Stomach (tissue), 8 donors: ENCODE measurements at regions not wholly inside any gene's neighbourhood (a gene's known extent, or its start where the extent isn't known, plus 50 kb on each side); places are given as distances from the start of the nearest gene placed in this dataset.

Experiments used
- DNase-seq, 2 donors: peaks; one replicate each; pipeline versions ENCODE4 v3.0.0 to v3.0.0-alpha.2; 2013 to 2019
- H3K27ac ChIP-seq, 5 donors: fragments of 200-600 bp in 4 of 5; sonication (generic) in 4 of 5; one replicate each; pipeline ENCODE4 v1.5.1; 2013 to 2019; ENCODE audit warnings: mild to moderate bottlenecking in 1 of 5, moderate library complexity in 1 of 5
- H3K27me3 ChIP-seq, 3 donors: fragments of 200-600 bp; sonication (generic); one replicate each; pipeline ENCODE4 v1.5.1; 2017 to 2019; ENCODE audit warnings: mixed run types in 1 of 3
- H3K36me3 ChIP-seq, 4 donors: fragments of 200-600 bp; sonication (generic); 1 replicate in 3 of 4; 2 replicates in 1 of 4; pipeline ENCODE4 v1.5.1; 2016 to 2019
- H3K4me1 ChIP-seq, 4 donors: fragments of 200-600 bp; sonication (generic); one replicate each; pipeline ENCODE4 v1.5.1; 2016 to 2019
- H3K4me3 ChIP-seq, 4 donors: fragments of 200-600 bp; sonication (generic) in 3 of 4; one replicate each; pipeline ENCODE4 v1.5.1; 2016 to 2019; ENCODE audit warnings: mild to moderate bottlenecking in 1 of 4
- H3K9me3 ChIP-seq, 4 donors: fragments of 200-600 bp; sonication (generic); one replicate each; pipeline ENCODE4 v1.5.1; 2016 to 2019
- EP300 ChIP-seq: sonication (generic); formaldehyde crosslinking; IDR thresholded peaks from one replicate; pipeline ENCODE4 v1.6.1; 2017; ENCODE audit warnings: antibody characterized with exemption
- POLR2A ChIP-seq, 4 donors: fragments of 450-650 bp; IDR thresholded peaks; one replicate each; pipeline ENCODE4 v1.6.1; 2016; ENCODE audit warnings: antibody characterized with exemption in 4 of 4, control low read depth in 2 of 4, mild to moderate bottlenecking in 1 of 4, moderate library complexity in 1 of 4
- POLR2AphosphoS5 ChIP-seq, 3 donors: sonication (generic); formaldehyde crosslinking; IDR thresholded peaks; one replicate each; pipeline ENCODE4 v1.6.1; 2016; ENCODE audit warnings: antibody characterized with exemption in 3 of 3
- WGBS, 5 donors: extraction: QIAGEN DNeasy Blood & Tissue Kit in 3 of 5; methylation state at CpG; one replicate each; pipeline versions ENCODE4 v1.1.5 to v1.1.7; 2013 to 2018; 5-methylcytosine and 5-hydroxymethylcytosine counted together
- intact Hi-C: fragments of 100-400 bp; cut with DNase I; formaldehyde crosslinking; loops from one replicate; pipeline ENCODE4 v1.15.1; 2023; ENCODE audit warnings: low total_unique reads
- small RNA-seq, 4 donors: library from RNA; depleted of rRNA; stranded (forward); fragments of <200 nt; gene quantifications; one replicate each; pipeline ENCODE3, GENCODE V24; 2016
- TF ChIP-seq, protein P1 (sequence below), 7 experiments: fragments of 450-650 bp in 4 of 7; fragments of 200-600 bp in 3 of 7; sonication (generic) in 3 of 7; IDR thresholded peaks; one replicate each; pipeline ENCODE4 v1.5.1; 2016 to 2019; ENCODE audit warnings: antibody characterized with exemption in 7 of 7, control low read depth in 2 of 7, mild to moderate bottlenecking in 1 of 7
- donor health status: healthy with polysubstance abuse.
- donor health status: Bipolar disorder and iron deficiency.
- donor health status: healthy.

DNA sequence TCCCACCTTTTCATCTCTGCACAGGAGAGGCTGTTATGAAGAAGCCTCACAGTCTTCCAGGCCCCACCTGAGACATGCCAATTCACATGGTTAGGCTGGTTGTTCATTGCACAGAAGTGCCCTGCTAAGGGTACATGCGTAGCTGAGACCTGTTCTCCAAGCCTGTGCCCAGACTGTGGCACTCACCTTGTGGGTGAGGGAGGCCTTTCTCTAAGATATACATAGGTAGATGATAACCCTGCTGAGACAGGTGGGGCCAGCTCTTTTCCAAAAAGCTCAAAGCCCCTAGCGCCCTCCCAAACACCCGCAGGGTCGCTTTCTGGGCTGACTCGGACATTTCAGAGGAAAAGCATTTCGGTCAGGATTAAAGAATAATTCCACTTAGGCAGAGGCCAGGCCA is 53.5 kb upstream of the ZNF507 start:
- Histone ChIP-seq H3K9me3 (no peaks in the 10 kb centered on the region), H3K4me3 (no peak overlapping the region), H3K36me3 (no peaks in the 10 kb centered on the region), H3K4me1 (peaks cover 0 to 9% (median 0%) of the 10 kb centered on the region in 4 donors), H3K27me3 (peaks cover 0 to 5% (median 0%) of the 10 kb centered on the region in 3 donors), H3K27ac (no peak overlapping the region)
- DNase-seq: no peak
- WGBS, 5 donors: 88 to 93% (median 89%) methylated on average over 5 to 6 of the region's 6 CpGs
- intact Hi-C loops: loop anchor here (10.0 kb wide), 1 partner anchor 273 kb away; no protein-coding TSS in a partner anchor
- TF ChIP-seq, protein P1, sequence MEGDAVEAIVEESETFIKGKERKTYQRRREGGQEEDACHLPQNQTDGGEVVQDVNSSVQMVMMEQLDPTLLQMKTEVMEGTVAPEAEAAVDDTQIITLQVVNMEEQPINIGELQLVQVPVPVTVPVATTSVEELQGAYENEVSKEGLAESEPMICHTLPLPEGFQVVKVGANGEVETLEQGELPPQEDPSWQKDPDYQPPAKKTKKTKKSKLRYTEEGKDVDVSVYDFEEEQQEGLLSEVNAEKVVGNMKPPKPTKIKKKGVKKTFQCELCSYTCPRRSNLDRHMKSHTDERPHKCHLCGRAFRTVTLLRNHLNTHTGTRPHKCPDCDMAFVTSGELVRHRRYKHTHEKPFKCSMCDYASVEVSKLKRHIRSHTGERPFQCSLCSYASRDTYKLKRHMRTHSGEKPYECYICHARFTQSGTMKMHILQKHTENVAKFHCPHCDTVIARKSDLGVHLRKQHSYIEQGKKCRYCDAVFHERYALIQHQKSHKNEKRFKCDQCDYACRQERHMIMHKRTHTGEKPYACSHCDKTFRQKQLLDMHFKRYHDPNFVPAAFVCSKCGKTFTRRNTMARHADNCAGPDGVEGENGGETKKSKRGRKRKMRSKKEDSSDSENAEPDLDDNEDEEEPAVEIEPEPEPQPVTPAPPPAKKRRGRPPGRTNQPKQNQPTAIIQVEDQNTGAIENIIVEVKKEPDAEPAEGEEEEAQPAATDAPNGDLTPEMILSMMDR (IDR thresholded peaks at IDR 0.05): no peak
- no peak for TF ChIP-seq POLR2AphosphoS5 (IDR thresholded peaks at IDR 0.05)

DNA sequence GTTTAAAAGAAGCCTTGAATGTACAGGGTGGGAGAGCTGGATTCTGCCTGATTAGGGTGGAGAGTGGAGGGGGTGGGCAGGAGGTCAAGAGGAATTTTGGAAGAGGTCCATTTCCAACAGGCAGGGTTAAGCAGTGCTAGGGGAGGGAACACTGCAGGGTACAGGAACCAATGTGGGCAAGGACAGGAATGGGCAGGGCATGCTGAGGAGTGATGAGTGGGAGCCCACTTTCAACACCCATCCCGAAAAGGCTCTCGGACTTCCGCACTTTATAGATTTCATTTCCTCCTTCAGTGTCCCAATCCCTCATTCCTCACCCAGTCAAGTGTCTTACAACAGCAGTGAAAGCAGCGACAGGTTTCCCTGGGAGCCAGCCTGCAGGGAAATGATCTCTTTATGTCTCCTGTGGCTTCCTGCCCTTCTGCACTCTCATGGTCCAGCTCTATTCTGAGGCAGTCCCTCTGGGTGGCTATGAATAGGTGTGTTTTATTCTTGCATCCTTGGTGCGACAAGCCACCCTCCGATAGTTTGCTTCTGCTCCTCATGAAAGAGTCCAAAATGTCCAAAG is 50.5 kb upstream of the ZNF507 start:
- no peak overlapping the region for H3K27ac ChIP-seq
- no peaks in the 10 kb centered on the region for H3K9me3 ChIP-seq
- H3K36me3 ChIP-seq: no peaks in the 10 kb centered on the region
- H3K4me1 ChIP-seq: no peaks in the 10 kb centered on the region
- intact Hi-C loops: loop anchor here (10.0 kb wide), 1 partner anchor 270 kb away; no protein-coding TSS in a partner anchor
- H3K4me3 ChIP-seq: no peak overlapping the region
- WGBS, 5 donors: 82 to 96% (median 92%) methylated on average over 6 of the region's 6 CpGs
- no peak for DNase-seq
- TF ChIP-seq POLR2AphosphoS5 (IDR thresholded peaks at IDR 0.05): no peak
- TF ChIP-seq POLR2A (IDR thresholded peaks at IDR 0.05): no peak
- TF ChIP-seq, protein P1 (IDR thresholded peaks at IDR 0.05): no peak
- no peak for TF ChIP-seq EP300
- H3K27me3 ChIP-seq: no peaks in the 10 kb centered on the region

Small RNA genes in the stretch of these regions (small RNA-seq; reads per million reads assigned to genes)
- gene AC011456.1 (0 reads per million in 4 donors), gene RNA5SP471 (0 reads per million in 4 donors), gene RNA5SP472 (0 to 0.15 (median 0.07) reads per million in 4 donors), gene RNU6-967P (0 reads per million in 4 donors)
